ENCODE measurements at regions not wholly inside any gene's neighbourhood (a gene's known extent, or its start where the extent isn't known, plus 50 kb on each side); places are given as distances from the start of the nearest gene placed in this dataset.

DNA sequence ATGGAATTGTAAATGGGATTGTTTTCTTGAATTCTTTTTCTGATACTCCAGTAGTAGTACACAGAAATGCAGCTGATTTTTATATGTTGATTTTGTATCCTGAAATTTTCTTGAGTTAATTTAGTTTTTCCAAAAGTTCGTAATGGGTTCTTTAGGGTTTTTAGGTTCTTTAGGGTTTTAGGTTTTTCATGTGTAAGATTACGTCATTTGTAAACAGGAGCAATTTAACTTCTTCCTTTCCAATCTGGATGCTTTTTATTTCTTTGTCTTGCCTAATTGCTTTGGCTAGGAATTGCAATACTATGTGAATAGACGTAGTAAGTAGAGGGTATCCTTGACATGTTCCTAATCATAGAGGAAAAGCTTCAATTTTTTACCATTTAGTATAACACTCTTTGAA is 568.6 kb downstream of the MMUT start:
- no peaks in the 10 kb centered on the region for H3K27me3 ChIP-seq (ENCODE audit: control insufficient read depth, insufficient read depth, low read length)
- H3K4me3 ChIP-seq (ENCODE audit: low read depth, low read length), result no peak overlapping the region
- no peak for DNase-seq (ENCODE audit: low read depth, low spot score)
- CTCF ChIA-PET, result no interaction called here
- H3K27ac ChIP-seq (ENCODE audit: low read depth, low read length), result no peak overlapping the region
- POLR2A ChIA-PET, result no interaction called here
- no peaks in the 10 kb centered on the region for H3K9me3 ChIP-seq (ENCODE audit: control insufficient read depth, insufficient read depth, low read length)
- TF ChIP-seq, protein P1, sequence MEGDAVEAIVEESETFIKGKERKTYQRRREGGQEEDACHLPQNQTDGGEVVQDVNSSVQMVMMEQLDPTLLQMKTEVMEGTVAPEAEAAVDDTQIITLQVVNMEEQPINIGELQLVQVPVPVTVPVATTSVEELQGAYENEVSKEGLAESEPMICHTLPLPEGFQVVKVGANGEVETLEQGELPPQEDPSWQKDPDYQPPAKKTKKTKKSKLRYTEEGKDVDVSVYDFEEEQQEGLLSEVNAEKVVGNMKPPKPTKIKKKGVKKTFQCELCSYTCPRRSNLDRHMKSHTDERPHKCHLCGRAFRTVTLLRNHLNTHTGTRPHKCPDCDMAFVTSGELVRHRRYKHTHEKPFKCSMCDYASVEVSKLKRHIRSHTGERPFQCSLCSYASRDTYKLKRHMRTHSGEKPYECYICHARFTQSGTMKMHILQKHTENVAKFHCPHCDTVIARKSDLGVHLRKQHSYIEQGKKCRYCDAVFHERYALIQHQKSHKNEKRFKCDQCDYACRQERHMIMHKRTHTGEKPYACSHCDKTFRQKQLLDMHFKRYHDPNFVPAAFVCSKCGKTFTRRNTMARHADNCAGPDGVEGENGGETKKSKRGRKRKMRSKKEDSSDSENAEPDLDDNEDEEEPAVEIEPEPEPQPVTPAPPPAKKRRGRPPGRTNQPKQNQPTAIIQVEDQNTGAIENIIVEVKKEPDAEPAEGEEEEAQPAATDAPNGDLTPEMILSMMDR (IDR thresholded peaks at IDR 0.05; ENCODE audit: low read depth, low read length), result no peak

DNA sequence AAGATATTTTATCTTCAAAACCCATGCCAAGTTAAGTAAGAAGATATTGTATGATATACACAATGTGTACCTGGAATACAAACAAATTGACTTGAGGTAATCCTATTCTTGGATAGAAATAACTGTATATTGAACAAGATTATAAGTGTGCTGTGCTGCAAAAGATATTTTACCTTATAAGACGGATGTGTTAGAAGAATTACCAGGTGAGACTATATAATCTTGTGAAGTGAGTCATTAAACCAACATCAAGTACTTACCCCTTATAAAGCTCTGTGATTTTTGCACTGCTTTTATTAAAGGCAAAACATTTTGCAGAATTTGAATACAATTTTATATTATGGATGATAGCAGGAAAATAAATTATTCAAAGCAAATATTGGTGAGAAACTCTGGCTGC is 570.0 kb downstream of the MMUT start:
- H3K27ac ChIP-seq (ENCODE audit: low read depth, low read length), result no peak overlapping the region
- ChIA-PET CTCF (interaction anchor here (0.8 kb wide), 1 partner anchor 517 kb away, joined by 3 read pairs; no protein-coding TSS in a partner anchor), POLR2A (no interaction called here)
- H3K9me3 ChIP-seq (ENCODE audit: control insufficient read depth, insufficient read depth, low read length), result no peaks in the 10 kb centered on the region
- TF ChIP-seq, protein P1 (IDR thresholded peaks at IDR 0.05; ENCODE audit: low read depth, low read length), result no peak
- no peak for DNase-seq (ENCODE audit: low read depth, low spot score)
- H3K4me3 ChIP-seq (ENCODE audit: low read depth, low read length), result no peak overlapping the region
- H3K27me3 ChIP-seq (ENCODE audit: control insufficient read depth, insufficient read depth, low read length), result no peaks in the 10 kb centered on the region

DNA sequence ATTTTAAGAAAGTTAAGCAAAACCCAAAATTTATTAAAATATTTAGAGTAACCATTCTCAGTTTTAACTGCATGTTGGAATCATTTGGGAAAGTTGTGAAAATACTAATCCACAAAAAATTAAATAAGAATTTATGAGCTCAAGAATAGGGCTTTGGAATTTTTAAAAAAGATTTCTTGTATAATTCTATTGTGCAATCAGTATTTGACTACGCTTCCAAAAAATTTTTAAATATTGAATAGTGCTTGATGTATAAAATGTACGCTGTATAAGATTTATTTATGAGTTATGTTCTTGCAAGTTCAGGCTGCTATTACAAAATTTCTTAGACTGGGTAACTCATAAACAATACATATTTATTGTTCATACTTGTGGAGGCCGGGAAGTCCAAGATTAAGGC is 571.7 kb downstream of the MMUT start:
- H3K27ac ChIP-seq (ENCODE audit: low read depth, low read length), result no peak overlapping the region
- POLR2A ChIA-PET, result no interaction called here

DNA sequence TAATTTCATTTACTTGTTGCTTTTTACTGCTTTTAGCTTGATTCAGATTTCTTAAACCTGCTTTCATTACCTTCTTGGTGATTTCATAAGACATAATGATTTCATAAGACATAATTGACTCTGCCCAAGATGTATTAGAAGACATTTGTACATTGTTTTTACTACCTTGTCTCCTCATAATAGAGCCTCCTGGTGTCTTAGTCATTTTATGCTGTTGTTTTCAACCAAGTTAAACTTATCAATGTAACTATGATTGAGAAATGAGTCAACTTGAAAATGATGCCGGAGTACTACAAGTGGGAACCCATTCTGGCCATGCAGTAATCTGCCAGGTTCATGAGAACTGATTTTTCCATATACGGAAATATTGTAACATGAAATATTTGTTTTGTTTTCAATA is 573.6 kb downstream of the MMUT start:
- ChIA-PET POLR2A (no interaction called here), CTCF (no interaction called here)
- no peaks in the 10 kb centered on the region for H3K9me3 ChIP-seq (ENCODE audit: control insufficient read depth, insufficient read depth, low read length)
- no peak for DNase-seq (ENCODE audit: low read depth, low spot score)
- no peak overlapping the region for H3K27ac ChIP-seq (ENCODE audit: low read depth, low read length)
- H3K4me3 ChIP-seq (ENCODE audit: low read depth, low read length), result no peak overlapping the region
- TF ChIP-seq, protein P1 (IDR thresholded peaks at IDR 0.05; ENCODE audit: low read depth, low read length), result no peak
- no peaks in the 10 kb centered on the region for H3K27me3 ChIP-seq (ENCODE audit: control insufficient read depth, insufficient read depth, low read length)

More for the DNA sequence above, 571.7 kb downstream of the MMUT start:
- no peak for DNase-seq (ENCODE audit: low read depth, low spot score)
- Histone ChIP-seq H3K27me3 (ENCODE audit: control insufficient read depth, insufficient read depth, low read length) (no peaks in the 10 kb centered on the region), H3K9me3 (ENCODE audit: control insufficient read depth, insufficient read depth, low read length) (no peaks in the 10 kb centered on the region), H3K4me3 (ENCODE audit: low read depth, low read length) (no peak overlapping the region)
- TF ChIP-seq, protein P1 (IDR thresholded peaks at IDR 0.05; ENCODE audit: low read depth, low read length), result no peak
- CTCF ChIA-PET, result interaction anchor here (0.6 kb wide), 1 partner anchor 1765 kb away, joined by 3 read pairs; no protein-coding TSS in a partner anchor

DNA sequence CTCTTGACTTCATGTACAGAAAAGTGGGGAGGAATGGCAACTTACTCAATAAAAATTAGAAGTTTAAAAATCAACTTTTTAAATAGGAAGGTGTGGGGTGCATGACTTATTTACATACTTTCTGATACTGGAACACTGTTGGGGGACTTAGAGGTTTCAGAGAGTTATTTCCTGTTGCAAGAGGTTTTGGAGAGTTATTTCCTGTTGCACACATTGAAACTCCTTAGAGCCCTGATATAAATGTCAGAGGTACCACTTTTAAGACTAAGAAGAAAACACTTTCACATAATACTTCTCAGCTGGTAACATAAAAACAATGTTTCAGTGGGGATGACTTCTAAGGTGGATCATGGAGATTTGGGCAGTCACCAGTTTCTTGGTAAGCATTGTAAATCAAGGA is 579.9 kb downstream of the MMUT start:
- DNase-seq (ENCODE audit: low read depth, low spot score), result no peak
- Histone ChIP-seq H3K4me3 (ENCODE audit: low read depth, low read length) (no peak overlapping the region), H3K27ac (ENCODE audit: low read depth, low read length) (no peak overlapping the region), H3K27me3 (ENCODE audit: control insufficient read depth, insufficient read depth, low read length) (no peaks in the 10 kb centered on the region), H3K9me3 (ENCODE audit: control insufficient read depth, insufficient read depth, low read length) (no peaks in the 10 kb centered on the region)
- TF ChIP-seq, protein P1 (IDR thresholded peaks at IDR 0.05; ENCODE audit: low read depth, low read length), result no peak
- CTCF ChIA-PET, result no interaction called here
- POLR2A ChIA-PET, result interaction anchor here (0.5 kb wide), 1 partner anchor 73 kb away, joined by 4 read pairs; no protein-coding TSS in a partner anchor
